ENCODE measurements at regions not wholly inside any gene's neighbourhood (a gene's known extent, or its start where the extent isn't known, plus 50 kb on each side); places are given as distances from the start of the nearest gene placed in this dataset.

DNA sequence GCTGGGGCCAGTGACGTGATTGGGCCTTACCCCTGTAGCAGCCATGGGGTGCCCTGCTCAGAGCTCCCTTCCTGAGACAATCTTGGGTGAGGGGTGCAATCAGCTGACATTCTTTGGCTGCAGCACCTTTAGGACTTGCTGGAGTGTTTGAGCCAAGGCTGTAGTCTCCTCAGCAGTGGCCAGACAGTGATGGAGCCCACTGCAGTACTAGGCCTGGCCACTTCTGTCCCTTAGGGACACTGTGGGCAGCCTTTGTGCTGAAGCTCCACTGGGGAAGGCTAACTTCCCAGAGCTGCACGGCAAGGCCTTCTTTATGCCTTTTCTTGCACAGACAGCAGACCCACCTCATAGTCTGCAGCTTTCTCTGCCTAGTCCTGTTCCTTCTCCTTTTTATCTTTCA, 284.9 kb upstream of the IGF1R start:
- H3K27me3 ChIP-seq (ENCODE audit: insufficient read depth, low read length) = no peaks in the 10 kb centered on the region
- no peak overlapping the region for H3K9ac ChIP-seq (ENCODE audit: low read depth, low read length)
- no peaks in the 10 kb centered on the region for H3K4me1 ChIP-seq (ENCODE audit: insufficient read depth, low read length)
- no peak overlapping the region for H3K27ac ChIP-seq (ENCODE audit: low read depth, low read length)
- H3K4me3 ChIP-seq (ENCODE audit: low read length) = no peak overlapping the region
- no peaks in the 10 kb centered on the region for H3K9me3 ChIP-seq (ENCODE audit: insufficient read depth, low read depth, low read length)
- WGBS = 93% methylated on average over 2 of the region's 2 CpGs
- no peaks in the 10 kb centered on the region for H3K36me3 ChIP-seq (ENCODE audit: insufficient read depth, low read length)

DNA sequence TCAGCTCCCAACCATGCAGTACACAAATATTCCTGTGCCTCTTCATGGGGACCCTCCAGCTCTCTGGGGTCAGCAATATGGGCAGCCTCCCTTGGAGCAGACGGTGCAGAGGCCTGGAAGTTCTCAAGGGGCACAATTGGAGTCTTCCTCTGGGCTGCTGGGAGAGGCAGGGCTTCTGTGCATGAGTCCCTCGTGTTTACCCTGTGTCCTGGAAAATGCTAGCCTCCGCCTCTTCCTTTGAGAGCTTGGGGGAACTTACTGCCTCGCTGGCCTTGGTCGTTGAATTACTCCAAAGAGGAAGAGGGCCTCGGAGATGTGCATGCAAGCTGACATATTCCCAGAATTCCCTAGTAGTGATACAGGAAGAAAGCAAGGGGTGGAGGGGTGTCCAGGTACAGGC, 284.4 kb upstream of the IGF1R start:
- no peak overlapping the region for H3K4me3 ChIP-seq (ENCODE audit: low read length)
- no peak overlapping the region for H3K9ac ChIP-seq (ENCODE audit: low read depth, low read length)
- H3K27me3 ChIP-seq (ENCODE audit: insufficient read depth, low read length) = no peaks in the 10 kb centered on the region
- 75% methylated on average over 6 of the region's 6 CpGs for WGBS
- no peaks in the 10 kb centered on the region for H3K4me1 ChIP-seq (ENCODE audit: insufficient read depth, low read length)
- no peaks in the 10 kb centered on the region for H3K36me3 ChIP-seq (ENCODE audit: insufficient read depth, low read length)
- no peaks in the 10 kb centered on the region for H3K9me3 ChIP-seq (ENCODE audit: insufficient read depth, low read depth, low read length)
- H3K27ac ChIP-seq (ENCODE audit: low read depth, low read length) = no peak overlapping the region

DNA sequence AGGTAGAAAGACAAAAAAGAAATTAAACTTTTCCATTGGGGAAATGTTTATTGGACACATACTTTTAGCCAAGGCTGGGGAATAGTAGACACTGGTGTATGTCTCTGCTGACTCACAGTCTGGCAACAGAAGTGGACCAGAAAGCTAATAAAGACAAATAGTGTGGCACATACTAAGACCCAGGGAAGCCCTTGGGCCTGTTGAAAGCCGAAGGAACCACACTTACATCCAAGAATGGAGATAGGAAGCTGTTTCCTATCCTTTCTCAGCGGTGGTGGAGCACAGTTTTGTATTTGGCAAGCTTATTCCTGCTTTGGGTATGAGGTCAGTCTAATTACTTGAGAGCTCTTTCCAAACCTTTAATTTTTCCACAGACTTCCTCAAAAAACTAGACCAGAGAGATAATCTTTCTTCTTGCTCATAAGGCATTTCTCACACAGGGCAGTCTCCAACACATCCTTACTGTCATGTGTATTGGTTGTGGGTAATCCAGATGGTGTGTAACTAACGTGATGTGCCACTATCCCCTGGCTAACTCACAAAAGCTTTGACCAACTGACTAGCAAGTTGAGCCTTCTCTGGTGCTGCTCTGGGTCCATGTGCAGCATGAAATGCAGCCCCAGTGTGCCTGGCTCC, 279.1 kb upstream of the IGF1R start:
- 85% methylated on average over 3 of the region's 3 CpGs for WGBS
- Histone ChIP-seq H3K27ac (ENCODE audit: low read depth, low read length) (no peak overlapping the region), H3K4me3 (ENCODE audit: low read length) (no peak overlapping the region), H3K9ac (ENCODE audit: low read depth, low read length) (no peak overlapping the region), H3K27me3 (ENCODE audit: insufficient read depth, low read length) (no peaks in the 10 kb centered on the region), H3K36me3 (ENCODE audit: insufficient read depth, low read length) (no peaks in the 10 kb centered on the region), H3K9me3 (ENCODE audit: insufficient read depth, low read depth, low read length) (no peaks in the 10 kb centered on the region), H3K4me1 (ENCODE audit: insufficient read depth, low read length) (peaks cover 7% of the 10 kb centered on the region; the same call in 1 of the 2 replicates)

DNA sequence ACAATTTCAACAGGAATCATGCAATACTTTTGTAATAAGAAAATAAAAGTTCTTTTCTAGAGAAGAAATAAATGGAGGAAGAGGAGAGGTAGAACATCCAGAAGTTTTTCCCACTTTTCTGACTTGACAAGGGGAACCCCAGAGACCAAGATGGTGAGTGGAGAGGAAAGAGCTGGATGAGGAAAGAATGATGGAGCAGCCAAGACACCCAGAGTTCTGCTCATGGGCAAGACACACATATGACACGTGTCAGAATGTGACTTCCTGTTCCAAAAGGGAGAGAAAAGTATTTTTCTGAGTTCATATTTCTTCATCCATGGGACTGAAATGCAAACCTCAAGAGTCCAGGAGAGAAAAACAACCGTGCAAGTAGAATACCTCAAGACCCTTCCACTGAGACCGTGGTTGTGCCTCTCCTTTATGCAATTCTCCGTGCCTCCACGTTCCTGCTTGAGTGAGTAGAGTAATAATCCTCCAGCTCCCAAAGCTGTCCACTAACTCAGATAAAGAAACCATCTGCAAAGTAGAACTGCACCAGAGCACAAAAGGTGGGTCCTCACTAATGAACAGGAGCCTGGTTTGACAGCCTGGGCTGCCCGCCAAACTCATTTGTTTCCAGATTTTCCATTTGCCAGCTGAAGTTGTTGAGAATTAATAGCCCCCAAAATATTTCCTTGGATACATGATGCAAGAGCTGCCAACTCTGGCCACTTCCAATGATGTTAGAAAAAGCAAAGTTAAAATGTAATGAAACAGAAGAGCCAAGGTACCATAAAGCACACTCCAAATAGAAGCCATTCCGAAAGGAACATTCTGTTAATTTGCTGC, 272.6 kb upstream of the IGF1R start:
- Histone ChIP-seq H3K27me3 (ENCODE audit: insufficient read depth, low read length) (no peaks in the 10 kb centered on the region), H3K4me1 (ENCODE audit: insufficient read depth, low read length) (no peaks in the 10 kb centered on the region), H3K9me3 (ENCODE audit: insufficient read depth, low read depth, low read length) (peaks cover 10% of the 10 kb centered on the region; the same call in 1 of the 2 replicates), H3K27ac (ENCODE audit: low read depth, low read length) (no peak overlapping the region), H3K9ac (ENCODE audit: low read depth, low read length) (no peak overlapping the region), H3K36me3 (ENCODE audit: insufficient read depth, low read length) (no peaks in the 10 kb centered on the region), H3K4me3 (ENCODE audit: low read length) (no peak overlapping the region)
- 91% methylated on average over 7 of the region's 7 CpGs for WGBS

DNA sequence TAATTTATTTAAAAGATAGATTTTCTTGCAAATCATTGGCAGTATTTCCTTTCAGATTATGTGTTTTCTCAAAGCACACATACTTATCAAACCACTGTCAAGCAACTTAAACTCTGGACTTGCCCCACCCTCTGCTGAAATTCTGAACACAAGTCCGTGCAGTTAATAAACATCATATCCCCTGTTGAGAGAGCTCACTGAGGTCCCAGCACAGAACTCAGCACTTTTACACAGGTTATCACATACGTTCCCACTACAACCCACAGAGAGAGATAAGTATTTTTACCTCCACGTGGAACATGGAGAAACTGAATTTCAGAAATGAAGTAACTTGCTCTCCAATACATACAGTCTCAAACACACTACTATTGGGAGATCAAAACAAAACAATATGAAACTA, 267.6 kb upstream of the IGF1R start:
- H3K27me3 ChIP-seq (ENCODE audit: insufficient read depth, low read length) = no peaks in the 10 kb centered on the region
- WGBS = 87% methylated on average over 3 of the region's 3 CpGs
- H3K4me1 ChIP-seq (ENCODE audit: insufficient read depth, low read length) = no peaks in the 10 kb centered on the region
- peaks cover 10% of the 10 kb centered on the region; the same call in 1 of the 2 replicates for H3K9me3 ChIP-seq (ENCODE audit: insufficient read depth, low read depth, low read length)
- no peak overlapping the region for H3K27ac ChIP-seq (ENCODE audit: low read depth, low read length)
- no peak overlapping the region for H3K9ac ChIP-seq (ENCODE audit: low read depth, low read length)
- H3K36me3 ChIP-seq (ENCODE audit: insufficient read depth, low read length) = no peaks in the 10 kb centered on the region
- H3K4me3 ChIP-seq (ENCODE audit: low read length) = no peak overlapping the region

DNA sequence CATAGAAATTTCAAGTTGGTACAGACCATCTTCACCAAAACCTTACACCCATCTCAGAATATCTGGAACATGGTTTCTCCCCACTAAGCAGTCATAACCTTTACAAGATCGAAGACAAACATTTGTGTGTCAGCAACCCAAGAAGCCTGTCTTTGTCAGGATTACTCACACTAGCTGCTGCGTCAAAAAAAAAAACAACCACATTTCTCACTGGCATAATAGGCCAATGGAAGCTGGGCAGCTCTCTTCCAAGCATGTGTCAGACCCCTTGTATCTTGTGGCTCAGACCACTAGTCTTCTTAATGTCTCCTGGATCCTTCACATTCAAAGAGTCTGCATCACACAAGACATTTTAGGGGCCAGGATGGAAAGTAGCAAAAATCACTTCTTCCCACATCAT, 266.9 kb upstream of the IGF1R start:
- WGBS = 89% methylated on average over 2 of the region's 2 CpGs
- no peak overlapping the region for H3K4me3 ChIP-seq (ENCODE audit: low read length)
- no peak overlapping the region for H3K27ac ChIP-seq (ENCODE audit: low read depth, low read length)
- peaks cover 10% of the 10 kb centered on the region; the same call in 1 of the 2 replicates for H3K9me3 ChIP-seq (ENCODE audit: insufficient read depth, low read depth, low read length)
- no peak overlapping the region for H3K9ac ChIP-seq (ENCODE audit: low read depth, low read length)
- no peaks in the 10 kb centered on the region for H3K36me3 ChIP-seq (ENCODE audit: insufficient read depth, low read length)
- H3K4me1 ChIP-seq (ENCODE audit: insufficient read depth, low read length) = no peaks in the 10 kb centered on the region
- H3K27me3 ChIP-seq (ENCODE audit: insufficient read depth, low read length) = no peaks in the 10 kb centered on the region

DNA sequence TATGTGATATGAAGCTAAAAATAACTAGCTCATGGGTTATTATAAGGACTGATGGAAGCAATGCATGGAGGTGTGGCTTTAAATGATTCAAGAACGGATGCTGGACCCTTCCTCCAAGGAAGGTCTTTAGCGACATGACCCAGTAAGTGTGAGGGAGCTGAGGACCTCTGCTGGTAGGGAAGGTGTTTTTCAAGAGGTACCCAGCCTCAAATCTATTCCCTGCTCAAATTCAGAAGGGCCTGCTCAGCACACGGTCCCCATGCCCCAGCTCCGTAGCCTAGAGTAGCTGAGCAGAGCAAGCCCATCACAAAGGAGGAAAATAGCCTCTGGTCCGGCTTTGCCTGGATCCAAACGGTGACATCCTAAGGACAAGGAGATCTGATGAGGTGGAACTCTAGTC, 266.2 kb upstream of the IGF1R start:
- Histone ChIP-seq H3K36me3 (ENCODE audit: insufficient read depth, low read length) (no peaks in the 10 kb centered on the region), H3K4me1 (ENCODE audit: insufficient read depth, low read length) (no peaks in the 10 kb centered on the region), H3K4me3 (ENCODE audit: low read length) (no peak overlapping the region), H3K9me3 (ENCODE audit: insufficient read depth, low read depth, low read length) (peaks cover 10% of the 10 kb centered on the region; the same call in 1 of the 2 replicates), H3K9ac (ENCODE audit: low read depth, low read length) (no peak overlapping the region), H3K27me3 (ENCODE audit: insufficient read depth, low read length) (no peaks in the 10 kb centered on the region), H3K27ac (ENCODE audit: low read depth, low read length) (no peak overlapping the region)
- 76% methylated on average over 6 of the region's 6 CpGs for WGBS

DNA sequence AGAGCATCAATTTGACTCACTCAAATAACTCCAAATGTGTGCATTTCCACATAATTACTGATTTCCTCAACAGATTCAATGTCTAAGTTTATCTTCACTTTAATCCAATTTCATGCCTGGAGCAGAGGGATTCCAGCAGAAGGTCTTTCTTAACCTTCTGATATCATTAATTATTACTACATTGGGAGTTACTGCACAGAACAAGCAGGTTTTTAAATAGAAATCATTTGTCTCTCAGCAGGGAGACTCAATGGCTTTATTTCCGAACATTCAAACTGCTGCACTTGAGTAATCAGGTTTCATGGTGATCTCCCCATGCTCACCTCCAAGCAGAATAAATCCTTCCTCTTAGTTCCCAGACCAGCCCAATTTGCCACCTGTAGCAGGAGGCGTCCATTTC, 264.8 kb upstream of the IGF1R start:
- WGBS = 87% methylated on average over 2 of the region's 2 CpGs
- Histone ChIP-seq H3K9me3 (ENCODE audit: insufficient read depth, low read depth, low read length) (peaks cover 8% of the 10 kb centered on the region; the same call in 1 of the 2 replicates), H3K27ac (ENCODE audit: low read depth, low read length) (no peak overlapping the region), H3K36me3 (ENCODE audit: insufficient read depth, low read length) (no peaks in the 10 kb centered on the region), H3K4me1 (ENCODE audit: insufficient read depth, low read length) (no peaks in the 10 kb centered on the region), H3K9ac (ENCODE audit: low read depth, low read length) (no peak overlapping the region), H3K4me3 (ENCODE audit: low read length) (no peak overlapping the region), H3K27me3 (ENCODE audit: insufficient read depth, low read length) (no peaks in the 10 kb centered on the region)

DNA sequence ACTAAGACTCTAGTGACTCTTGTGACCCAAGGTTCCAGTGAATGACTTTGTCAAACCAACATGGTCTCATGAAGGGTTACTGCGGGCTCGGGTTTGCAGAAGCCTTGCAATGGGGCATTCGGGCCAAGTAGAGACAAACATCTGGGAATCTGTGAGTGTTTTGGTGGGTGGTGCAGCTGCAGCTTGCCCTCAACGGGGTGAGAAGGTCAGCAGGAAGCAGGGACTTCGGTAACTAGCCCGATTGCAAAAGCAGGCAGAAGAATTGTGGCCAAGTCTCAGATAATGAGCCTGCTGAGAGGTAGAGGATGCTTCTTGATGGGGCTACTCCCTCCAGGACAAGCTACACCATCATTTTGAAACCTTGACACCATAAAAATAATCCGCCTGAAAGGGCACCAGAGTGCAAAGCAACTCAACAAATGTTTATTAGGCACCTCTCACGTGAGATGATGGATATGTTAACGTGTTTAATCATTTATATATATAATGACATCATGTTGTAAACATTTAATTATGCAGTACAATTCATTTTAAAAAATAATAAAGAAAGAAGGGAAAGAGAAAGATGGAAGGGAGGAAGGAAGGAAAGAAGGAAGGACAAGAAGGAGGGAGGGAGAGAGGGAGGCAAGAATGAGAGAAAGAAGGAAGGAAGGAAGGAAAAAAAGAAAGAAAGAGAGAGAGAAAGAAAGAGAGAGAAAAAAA, 263.9 kb upstream of the IGF1R start:
- Histone ChIP-seq H3K27me3 (ENCODE audit: insufficient read depth, low read length) (no peaks in the 10 kb centered on the region), H3K9ac (ENCODE audit: low read depth, low read length) (no peak overlapping the region), H3K27ac (ENCODE audit: low read depth, low read length) (no peak overlapping the region), H3K4me1 (ENCODE audit: insufficient read depth, low read length) (no peaks in the 10 kb centered on the region), H3K4me3 (ENCODE audit: low read length) (no peak overlapping the region), H3K36me3 (ENCODE audit: insufficient read depth, low read length) (no peaks in the 10 kb centered on the region), H3K9me3 (ENCODE audit: insufficient read depth, low read depth, low read length) (no peaks in the 10 kb centered on the region)
- WGBS = 84% methylated on average over 7 of the region's 9 CpGs

DNA sequence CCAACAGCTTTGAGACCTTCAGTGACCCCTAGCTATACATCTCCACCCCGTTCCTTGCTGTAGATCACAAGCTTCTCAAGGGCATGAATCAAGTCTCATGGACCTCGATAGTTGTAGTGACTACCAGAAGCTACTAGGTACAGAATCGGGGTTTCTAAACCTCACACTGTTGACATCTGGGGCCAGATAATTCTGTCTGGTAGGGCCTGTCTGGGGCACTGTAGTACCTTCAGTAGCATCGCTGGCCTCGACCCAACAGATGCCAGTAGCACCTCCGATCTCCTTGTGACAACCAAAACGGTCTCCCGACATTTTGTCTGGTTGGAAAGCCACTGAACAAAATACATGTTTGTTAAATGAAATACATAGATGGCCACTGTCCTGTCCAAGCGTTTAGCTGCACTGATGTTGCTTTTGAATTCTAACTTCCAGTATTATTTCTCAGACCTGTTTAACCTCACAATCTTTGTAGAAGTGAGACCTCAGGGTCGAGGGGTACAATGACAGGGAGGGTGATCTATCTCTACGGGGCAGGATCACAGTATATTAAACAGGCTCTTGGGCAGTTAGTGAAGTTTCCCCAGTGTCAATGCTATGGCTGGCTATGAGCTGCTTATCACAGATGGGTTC, 262.5 kb upstream of the IGF1R start:
- no peaks in the 10 kb centered on the region for H3K36me3 ChIP-seq (ENCODE audit: insufficient read depth, low read length)
- H3K9ac ChIP-seq (ENCODE audit: low read depth, low read length) = no peak overlapping the region
- H3K27me3 ChIP-seq (ENCODE audit: insufficient read depth, low read length) = no peaks in the 10 kb centered on the region
- no peak overlapping the region for H3K27ac ChIP-seq (ENCODE audit: low read depth, low read length)
- no peaks in the 10 kb centered on the region for H3K9me3 ChIP-seq (ENCODE audit: insufficient read depth, low read depth, low read length)
- no peaks in the 10 kb centered on the region for H3K4me1 ChIP-seq (ENCODE audit: insufficient read depth, low read length)
- H3K4me3 ChIP-seq (ENCODE audit: low read length) = no peak overlapping the region
- 84% methylated on average over 11 of the region's 11 CpGs for WGBS

DNA sequence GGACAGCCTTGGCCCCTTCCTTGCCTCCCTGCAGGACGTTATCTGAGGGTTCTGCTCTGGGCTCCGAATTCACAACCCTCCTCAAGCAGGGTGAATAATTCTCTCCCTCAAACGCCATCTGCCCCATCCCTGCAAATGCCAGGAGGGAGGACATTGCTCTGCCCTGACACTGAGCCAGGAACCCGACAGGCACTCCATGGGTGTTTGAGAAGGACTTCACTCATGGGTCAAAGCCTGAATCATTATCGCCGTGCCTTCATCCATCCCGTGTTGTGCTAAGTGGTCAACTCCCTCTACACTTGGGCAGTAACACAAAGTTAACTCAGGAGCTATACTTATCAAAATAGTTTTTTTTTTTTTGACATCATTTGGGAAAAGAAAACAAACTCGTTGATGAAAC, 261.8 kb upstream of the IGF1R start:
- Histone ChIP-seq H3K9ac (ENCODE audit: low read depth, low read length) (no peak overlapping the region), H3K4me3 (ENCODE audit: low read length) (no peak overlapping the region), H3K36me3 (ENCODE audit: insufficient read depth, low read length) (no peaks in the 10 kb centered on the region), H3K27me3 (ENCODE audit: insufficient read depth, low read length) (no peaks in the 10 kb centered on the region), H3K4me1 (ENCODE audit: insufficient read depth, low read length) (no peaks in the 10 kb centered on the region), H3K9me3 (ENCODE audit: insufficient read depth, low read depth, low read length) (no peaks in the 10 kb centered on the region), H3K27ac (ENCODE audit: low read depth, low read length) (no peak overlapping the region)
- 88% methylated on average over 8 of the region's 8 CpGs for WGBS
